ENCODE measurements at regions not wholly inside any gene's neighbourhood (a gene's known extent, or its start where the extent isn't known, plus 50 kb on each side); places are given as distances from the start of the nearest gene placed in this dataset.

- H3K36me3 ChIP-seq = no peaks in the 10 kb centered on the region
- 27% methylated on average over 2 of the region's 2 CpGs for WGBS
- H3K27ac ChIP-seq = no peak overlapping the region
Measured at GRCh38 chr5:27266184-27266583, 227.8 kb upstream of the CDH9 start.

GRCh38 chr5:27257696-27258095 lies 219.3 kb upstream of the CDH9 start:
- H3K9me3 ChIP-seq = no peaks in the 10 kb centered on the region
- WGBS = 65% methylated on average over 3 of the region's 3 CpGs
- no peaks in the 10 kb centered on the region for H3K36me3 ChIP-seq
- TF ChIP-seq POLR2A (IDR thresholded peaks at IDR 0.05) (no peak), POLR2AphosphoS5 (IDR thresholded peaks at IDR 0.05) (no peak), CTCF (IDR thresholded peaks at IDR 0.05) (no peak), EP300 (IDR thresholded peaks at IDR 0.05) (no peak)
- H3K27ac ChIP-seq = no peak overlapping the region
- H3K4me3 ChIP-seq = no peak overlapping the region
- no peaks in the 10 kb centered on the region for H3K4me1 ChIP-seq
- H3K27me3 ChIP-seq = no peaks in the 10 kb centered on the region
- DNase-seq (ENCODE audit: low spot score in 2 of 2) = no peak

More at GRCh38 chr5:27266184-27266583, 227.8 kb upstream of the CDH9 start:
- DNase-seq (ENCODE audit: low spot score in 2 of 2) = no peak
- TF ChIP-seq EP300 (IDR thresholded peaks at IDR 0.05) (no peak), POLR2A (IDR thresholded peaks at IDR 0.05) (no peak), CTCF (IDR thresholded peaks at IDR 0.05) (no peak), POLR2AphosphoS5 (IDR thresholded peaks at IDR 0.05) (no peak)
- no peaks in the 10 kb centered on the region for H3K4me1 ChIP-seq
- H3K27me3 ChIP-seq = no peaks in the 10 kb centered on the region
- no peaks in the 10 kb centered on the region for H3K9me3 ChIP-seq
- H3K4me3 ChIP-seq = no peak overlapping the region

GRCh38 chr5:27252911-27253310 lies 214.5 kb upstream of the CDH9 start:
- Histone ChIP-seq H3K4me3 (no peak overlapping the region), H3K36me3 (no peaks in the 10 kb centered on the region), H3K4me1 (no peaks in the 10 kb centered on the region), H3K27me3 (no peaks in the 10 kb centered on the region), H3K27ac (no peak overlapping the region), H3K9me3 (no peaks in the 10 kb centered on the region)
- WGBS = 84% methylated on average over 2 of the region's 2 CpGs
- no peak for DNase-seq (ENCODE audit: low spot score in 2 of 2)
- TF ChIP-seq POLR2AphosphoS5 (IDR thresholded peaks at IDR 0.05) (no peak), CTCF (IDR thresholded peaks at IDR 0.05) (no peak)

- WGBS = 31% methylated on average over 2 of the region's 2 CpGs
- Histone ChIP-seq H3K9me3 (peaks cover 5% of the 10 kb centered on the region), H3K4me1 (peaks cover 15% of the 10 kb centered on the region), H3K4me3 (no peak overlapping the region), H3K27me3 (no peaks in the 10 kb centered on the region), H3K27ac (peak overlapping the region; percentile 47), H3K36me3 (no peaks in the 10 kb centered on the region)
- TF ChIP-seq EP300 (IDR thresholded peaks at IDR 0.05) = no peak
- TF ChIP-seq POLR2A (IDR thresholded peaks at IDR 0.05) = no peak
- no peak for TF ChIP-seq CTCF (IDR thresholded peaks at IDR 0.05)
- TF ChIP-seq POLR2AphosphoS5 (IDR thresholded peaks at IDR 0.05) = no peak
- DNase-seq (ENCODE audit: low spot score in 2 of 2) = no peak
Measured at GRCh38 chr5:27242258-27242626, 203.9 kb upstream of the CDH9 start.

- Histone ChIP-seq H3K4me1 (peaks cover 15% of the 10 kb centered on the region), H3K27ac (peak overlapping the region; percentile 47), H3K36me3 (no peaks in the 10 kb centered on the region), H3K27me3 (no peaks in the 10 kb centered on the region), H3K9me3 (peaks cover 5% of the 10 kb centered on the region), H3K4me3 (no peak overlapping the region)
- TF ChIP-seq CTCF (IDR thresholded peaks at IDR 0.05) = peak in 1 of 2 donors; percentile 15
- no peak for TF ChIP-seq POLR2A (IDR thresholded peaks at IDR 0.05)
- no peak for TF ChIP-seq POLR2AphosphoS5 (IDR thresholded peaks at IDR 0.05)
- no peak for DNase-seq (ENCODE audit: low spot score in 2 of 2)
- 43% methylated on average over 5 of the region's 5 CpGs for WGBS
Measured at GRCh38 chr5:27241564-27242257, 203.3 kb upstream of the CDH9 start.
